GM23338 (cell line): ENCODE measurements at regions not wholly inside any gene's neighbourhood (a gene's known extent, or its start where the extent isn't known, plus 50 kb on each side); places are given as distances from the start of the nearest gene placed in this dataset.
A peak's percentile ranks its signal among the peaks of the same experiment; 100 is the strongest.

ENCODE experiments used
- ATAC-seq: fragments of 200-7000 bp; cut with Tn5 transposase; 3 replicates; pipeline ENCODE4 v1.9.1; 2020
- DNase-seq: peaks from one replicate; pipeline ENCODE4 v3.0.0-alpha.2; 2015; ENCODE audit warnings: low spot score
- H2AFZ ChIP-seq: fragments of 200-600 bp; sonication (generic); 2 replicates; pipeline ENCODE4 v1.8.0; 2016; ENCODE audit warnings: antibody characterized with exemption, mild to moderate bottlenecking, moderate library complexity
- H3F3A ChIP-seq: fragments of 200-600 bp; sonication (generic); replicated peaks from 2 replicates; pipeline ENCODE4 v1.8.0; 2017; ENCODE audit warnings: antibody characterized with exemption, mixed run types, low read depth
- H3K27ac ChIP-seq: fragments of 200-600 bp; sonication (generic); 2 replicates; pipeline ENCODE4 v1.6.1; 2016; ENCODE audit warnings: low read depth
- H3K27me3 ChIP-seq: fragments of 200-600 bp; sonication (generic); 2 replicates; pipeline ENCODE4 v1.8.0; 2016; ENCODE audit warnings: mild to moderate bottlenecking, mixed run types, moderate library complexity; ENCODE audit not compliant: insufficient read depth
- H3K36me3 ChIP-seq: fragments of 200-600 bp; sonication (generic); 2 replicates; pipeline ENCODE4 v1.8.0; 2016; ENCODE audit warnings: mild to moderate bottlenecking; ENCODE audit not compliant: insufficient read depth
- H3K4me1 ChIP-seq: fragments of 200-600 bp; sonication (generic); 2 replicates; pipeline ENCODE4 v1.8.0; 2016; ENCODE audit warnings: mild to moderate bottlenecking, moderate library complexity; ENCODE audit not compliant: insufficient read depth
- H3K4me2 ChIP-seq: fragments of 200-600 bp; sonication (generic); 2 replicates; pipeline ENCODE4 v1.7.1; 2017; ENCODE audit warnings: mixed run types
- H3K4me3 ChIP-seq: fragments of 200-600 bp; sonication (generic); 2 replicates; pipeline ENCODE4 v1.6.1; 2016; ENCODE audit warnings: mixed run types
- H3K79me2 ChIP-seq: fragments of 200-600 bp; sonication (generic); replicated peaks from 2 replicates; pipeline ENCODE4 v1.8.0; 2017; ENCODE audit warnings: mild to moderate bottlenecking; ENCODE audit not compliant: insufficient read depth
- H3K9me2 ChIP-seq: fragments of 200-600 bp; sonication (generic); 2 replicates; pipeline ENCODE4 v1.8.0; 2017; ENCODE audit not compliant: insufficient read depth
- H4K20me1 ChIP-seq: fragments of 200-600 bp; sonication (generic); replicated peaks from 2 replicates; pipeline ENCODE4 v1.8.0; 2017; ENCODE audit warnings: mild to moderate bottlenecking; ENCODE audit not compliant: insufficient read depth
- H3K27ac Mint-ChIP-seq: 2 replicates; pipeline ENCODE4 v1.8.0; 2020; ENCODE audit warnings: inconsistent platforms, mild to moderate bottlenecking, moderate library complexity, mixed read lengths
- H3K27me3 Mint-ChIP-seq: 3 replicates; pipeline ENCODE4 v1.8.0; 2022; ENCODE audit warnings: low read depth, mild to moderate bottlenecking, moderate library complexity, mixed read lengths, inconsistent platforms; ENCODE audit not compliant: insufficient read depth, poor library complexity
- H3K36me3 Mint-ChIP-seq: 3 replicates; pipeline ENCODE4 v1.8.0; 2021; ENCODE audit warnings: low read depth, mild to moderate bottlenecking, inconsistent platforms, moderate library complexity, mixed read lengths
- H3K4me1 Mint-ChIP-seq: 3 replicates; pipeline ENCODE4 v1.8.0; 2020; ENCODE audit warnings: mild to moderate bottlenecking, inconsistent platforms, mixed read lengths
- H3K4me3 Mint-ChIP-seq: 3 replicates; pipeline ENCODE4 v1.8.0; 2021; ENCODE audit warnings: moderate library complexity, mild to moderate bottlenecking, inconsistent platforms, mixed read lengths
- H3K9me3 Mint-ChIP-seq: 3 replicates; pipeline ENCODE4 v1.8.0; 2020; ENCODE audit warnings: moderate library complexity, mild to moderate bottlenecking, inconsistent platforms, mixed read lengths
- CREB1 ChIP-seq: fragments of 250-450 bp; sonication (Bioruptor Pico); IDR thresholded peaks from 2 replicates; pipeline ENCODE4 v1.5.0; 2020; ENCODE audit warnings: low read depth, mild to moderate bottlenecking, moderate library complexity
- CTCF ChIP-seq, 2 experiments: fragments of 200-600 bp in 1 of 2; sonication (generic) in 1 of 2; conservative IDR thresholded peaks; 2 replicates each; pipeline versions ENCODE4 v1.5.1 to v1.6.1; 2016 to 2017; ENCODE audit warnings: antibody characterized with exemption in 2 of 2, low read depth in 2 of 2, mild to moderate bottlenecking in 2 of 2, moderate library complexity in 1 of 2
- ETS1 ChIP-seq: IDR thresholded peaks from 2 replicates; pipeline ENCODE4 v1.6.1; 2016; ENCODE audit warnings: antibody characterized with exemption
- NANOG ChIP-seq: IDR thresholded peaks from 2 replicates; pipeline ENCODE4 v1.6.1; 2016; ENCODE audit warnings: antibody characterized with exemption, borderline replicate concordance
- ZNF331 ChIP-seq: fragments of 250-450 bp; sonication (Bioruptor Pico); IDR thresholded peaks from 2 replicates; pipeline ENCODE4 v1.5.0; 2020; ENCODE audit warnings: low read depth, mild to moderate bottlenecking, moderate library complexity
- ZNF462 ChIP-seq: fragments of 250-450 bp; sonication (Bioruptor Pico); IDR thresholded peaks from 2 replicates; pipeline ENCODE4 v1.5.0; 2020; ENCODE audit warnings: mild to moderate bottlenecking, moderate library complexity

GRCh38 chr10:25758041-25758457 lies 176.0 kb upstream of the MYO3A start:
- peak; percentile 75 for DNase-seq
- peaks cover 14% of the 10 kb centered on the region for H3K36me3 Mint-ChIP-seq
- H4K20me1 ChIP-seq: no peaks in the 10 kb centered on the region

GRCh38 chr10:25758511-25758910 lies 175.5 kb upstream of the MYO3A start:
- Mint-ChIP-seq H3K27ac (no peak overlapping the region), H3K4me3 (no peak overlapping the region), H3K9me3 (peaks cover 31% of the 10 kb centered on the region; the same call in 2 of the 3 replicates), H3K36me3 (peaks cover 18% of the 10 kb centered on the region), H3K4me1 (peaks cover 16% of the 10 kb centered on the region), H3K27me3 (peaks cover 2% of the 10 kb centered on the region)
- no peaks in the 10 kb centered on the region for H3K79me2 ChIP-seq
- H3K27me3 ChIP-seq: no peaks in the 10 kb centered on the region
- no peak overlapping the region for H3K4me2 ChIP-seq
- ATAC-seq: no peak
- peak overlapping the region; percentile 5; the same call in 1 of the 2 replicates for H2AFZ ChIP-seq
- no peaks in the 10 kb centered on the region; the same call in 1 of the 2 replicates for H3K9me2 ChIP-seq
- H3K36me3 ChIP-seq: no peaks in the 10 kb centered on the region
- H3K4me3 ChIP-seq: no peak overlapping the region
- H3K4me1 ChIP-seq: no peaks in the 10 kb centered on the region
- no peak overlapping the region for H3K27ac ChIP-seq
- DNase-seq: no peak
- no peaks in the 10 kb centered on the region for H4K20me1 ChIP-seq
- H3F3A ChIP-seq: no peaks in the 10 kb centered on the region
- TF ChIP-seq CTCF (conservative IDR thresholded peaks at IDR 0.05; ENCODE audit: low read depth in 2 of 2) (no peak), ZNF462 (no peak)

More at GRCh38 chr10:25758041-25758457, 176.0 kb upstream of the MYO3A start:
- no peaks in the 10 kb centered on the region for H3K4me1 ChIP-seq
- TF ChIP-seq CREB1 (CRISPR knock-in tag) (no peak), ETS1 (no peak), CTCF (conservative IDR thresholded peaks at IDR 0.05; ENCODE audit: low read depth in 2 of 2) (peak; percentile 81 to 95), ZNF331 (CRISPR knock-in tag) (no peak), NANOG (no peak)
- H3K9me3 Mint-ChIP-seq: peaks cover 26% of the 10 kb centered on the region; the same call in 2 of the 3 replicates
- H3F3A ChIP-seq: no peaks in the 10 kb centered on the region
- peak; percentile 74 for ATAC-seq
- H2AFZ ChIP-seq: peak overlapping the region; percentile 5; the same call in 1 of the 2 replicates
- no peak overlapping the region for H3K4me3 ChIP-seq
- H3K9me2 ChIP-seq: no peaks in the 10 kb centered on the region; the same call in 1 of the 2 replicates
- H3K27ac ChIP-seq: no peak overlapping the region
- no peak overlapping the region for H3K4me2 ChIP-seq
- no peaks in the 10 kb centered on the region for H3K79me2 ChIP-seq
- no peak overlapping the region for H3K27ac Mint-ChIP-seq
- H3K4me3 Mint-ChIP-seq: no peak overlapping the region
- H3K27me3 Mint-ChIP-seq: peaks cover 2% of the 10 kb centered on the region
- H3K4me1 Mint-ChIP-seq: peaks cover 17% of the 10 kb centered on the region
- H3K27me3 ChIP-seq: no peaks in the 10 kb centered on the region
- H3K36me3 ChIP-seq: no peaks in the 10 kb centered on the region
